HFF-Myc (cell line): ENCODE measurements at regions not wholly inside any gene's neighbourhood (a gene's known extent, or its start where the extent isn't known, plus 50 kb on each side); places are given as distances from the start of the nearest gene placed in this dataset.

Experiments
- DNase-seq: peaks from one replicate; pipeline ENCODE4 v3.0.0-alpha.2; 2011; ENCODE audit warnings: low read depth; ENCODE audit errors: extremely low read depth
- H3K4me3 ChIP-seq: replicated peaks from 2 replicates; pipeline ENCODE4 v1.5.1; 2011; ENCODE audit warnings: low read depth, mild to moderate bottlenecking, control low read depth, low read length
- TF ChIP-seq, protein P1 (sequence below): IDR thresholded peaks from 2 replicates; pipeline ENCODE4 v1.5.1; 2012; ENCODE audit warnings: mild to moderate bottlenecking, low read depth, low read length, control low read depth; ENCODE audit errors: missing control alignments

DNA sequence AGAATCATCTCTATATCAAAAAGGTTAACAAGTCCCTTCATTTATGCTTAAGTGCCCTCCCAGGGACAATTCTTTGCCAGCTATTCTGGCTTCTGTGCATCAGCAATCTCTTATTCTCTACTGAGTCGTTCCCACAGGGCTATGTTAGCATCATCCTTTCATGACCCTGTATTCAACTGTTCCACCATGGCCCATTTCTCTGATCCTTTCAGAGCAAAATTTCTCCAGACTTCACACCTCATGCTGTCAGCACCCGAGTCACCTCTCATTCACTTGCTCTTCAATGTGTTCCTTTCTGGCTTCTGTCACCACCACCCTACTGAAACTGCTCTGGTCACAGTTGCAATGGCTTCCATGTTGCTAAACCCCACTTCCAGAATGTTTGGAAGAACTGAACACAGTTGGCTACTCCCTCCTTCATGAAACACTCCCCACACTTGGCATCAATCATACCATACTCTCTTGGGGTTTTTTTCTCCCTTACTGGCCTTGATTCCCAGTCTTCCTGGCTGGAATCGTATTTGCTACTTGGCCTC lies 159.5 kb upstream of the HMGA2 start:
- H3K4me3 ChIP-seq = no peak overlapping the region
- TF ChIP-seq, protein P1, sequence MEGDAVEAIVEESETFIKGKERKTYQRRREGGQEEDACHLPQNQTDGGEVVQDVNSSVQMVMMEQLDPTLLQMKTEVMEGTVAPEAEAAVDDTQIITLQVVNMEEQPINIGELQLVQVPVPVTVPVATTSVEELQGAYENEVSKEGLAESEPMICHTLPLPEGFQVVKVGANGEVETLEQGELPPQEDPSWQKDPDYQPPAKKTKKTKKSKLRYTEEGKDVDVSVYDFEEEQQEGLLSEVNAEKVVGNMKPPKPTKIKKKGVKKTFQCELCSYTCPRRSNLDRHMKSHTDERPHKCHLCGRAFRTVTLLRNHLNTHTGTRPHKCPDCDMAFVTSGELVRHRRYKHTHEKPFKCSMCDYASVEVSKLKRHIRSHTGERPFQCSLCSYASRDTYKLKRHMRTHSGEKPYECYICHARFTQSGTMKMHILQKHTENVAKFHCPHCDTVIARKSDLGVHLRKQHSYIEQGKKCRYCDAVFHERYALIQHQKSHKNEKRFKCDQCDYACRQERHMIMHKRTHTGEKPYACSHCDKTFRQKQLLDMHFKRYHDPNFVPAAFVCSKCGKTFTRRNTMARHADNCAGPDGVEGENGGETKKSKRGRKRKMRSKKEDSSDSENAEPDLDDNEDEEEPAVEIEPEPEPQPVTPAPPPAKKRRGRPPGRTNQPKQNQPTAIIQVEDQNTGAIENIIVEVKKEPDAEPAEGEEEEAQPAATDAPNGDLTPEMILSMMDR = no peak
- DNase-seq = no peak

DNA sequence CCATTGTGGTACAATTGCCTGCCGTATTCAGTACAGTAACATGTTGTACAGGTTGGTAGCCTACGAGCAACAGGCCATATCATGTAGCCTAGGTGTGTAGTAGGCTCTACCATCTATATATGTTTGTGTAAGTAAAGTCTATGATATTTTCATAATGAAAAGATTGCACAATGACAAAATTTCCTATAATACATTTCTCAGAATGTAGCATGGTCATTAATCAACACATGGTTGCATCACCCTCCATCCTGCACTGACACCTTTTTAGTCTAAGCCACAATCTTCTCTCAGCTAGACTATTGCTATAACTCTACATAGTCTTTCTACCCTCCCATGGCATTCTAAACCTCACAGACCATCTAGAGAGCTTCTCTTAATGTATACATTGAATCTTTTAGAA lies 158.5 kb upstream of the HMGA2 start:
- H3K4me3 ChIP-seq = no peak overlapping the region
- DNase-seq = no peak
- TF ChIP-seq, protein P1 = no peak

- no peak overlapping the region for H3K4me3 ChIP-seq
- TF ChIP-seq, protein P1 = no peak
- no peak for DNase-seq
Measured at GRCh38 chr12:65666876-65667275, 157.4 kb upstream of the HMGA2 start.

DNA sequence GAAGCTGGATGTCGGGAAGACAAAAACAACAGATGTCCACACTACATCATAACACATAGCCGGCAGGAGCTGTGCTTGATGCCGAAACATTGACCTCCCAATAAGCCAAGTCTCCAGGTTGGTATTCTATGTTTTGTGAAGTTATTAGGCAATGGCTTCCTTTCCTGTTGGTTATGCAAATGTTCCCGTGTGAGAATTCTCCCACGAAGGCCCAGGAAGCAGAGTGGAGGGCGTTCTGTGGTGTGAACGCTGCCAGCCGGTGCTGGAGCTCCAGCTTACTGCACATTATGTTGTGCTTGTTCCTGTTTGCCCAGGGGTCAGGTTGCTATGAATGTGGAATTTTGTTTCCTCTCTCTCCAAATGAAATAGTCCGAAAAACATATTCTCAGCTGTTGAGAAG lies 156.4 kb upstream of the HMGA2 start:
- TF ChIP-seq, protein P1 = no peak
- DNase-seq = no peak

GRCh38 chr12:65668981-65669695 lies 155.1 kb upstream of the HMGA2 start:
- no peak for DNase-seq
- no peak overlapping the region for H3K4me3 ChIP-seq
- TF ChIP-seq, protein P1 = no peak

More for the DNA sequence above, 156.4 kb upstream of the HMGA2 start:
- no peak overlapping the region for H3K4me3 ChIP-seq

DNA sequence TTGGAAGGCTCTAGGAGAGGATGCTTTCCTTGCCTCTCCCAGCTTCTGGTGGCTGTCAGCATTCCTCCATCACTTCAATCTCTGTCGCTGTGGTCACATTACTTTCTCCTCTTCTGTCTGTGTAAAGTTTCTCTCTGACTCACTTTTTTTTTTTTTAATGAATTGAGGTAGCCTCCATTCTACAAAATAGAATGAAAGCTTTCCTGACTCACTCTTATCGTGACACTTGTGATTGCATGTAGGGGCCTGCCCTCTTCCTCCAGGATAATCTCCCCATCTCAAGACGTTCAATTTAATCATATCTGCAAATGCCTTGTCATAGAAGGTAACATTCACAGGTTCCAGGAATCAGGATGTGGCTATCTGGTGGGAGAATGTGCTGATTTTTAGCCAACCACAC lies 153.5 kb upstream of the HMGA2 start:
- no peak overlapping the region for H3K4me3 ChIP-seq
- TF ChIP-seq, protein P1 = no peak
- DNase-seq = no peak

DNA sequence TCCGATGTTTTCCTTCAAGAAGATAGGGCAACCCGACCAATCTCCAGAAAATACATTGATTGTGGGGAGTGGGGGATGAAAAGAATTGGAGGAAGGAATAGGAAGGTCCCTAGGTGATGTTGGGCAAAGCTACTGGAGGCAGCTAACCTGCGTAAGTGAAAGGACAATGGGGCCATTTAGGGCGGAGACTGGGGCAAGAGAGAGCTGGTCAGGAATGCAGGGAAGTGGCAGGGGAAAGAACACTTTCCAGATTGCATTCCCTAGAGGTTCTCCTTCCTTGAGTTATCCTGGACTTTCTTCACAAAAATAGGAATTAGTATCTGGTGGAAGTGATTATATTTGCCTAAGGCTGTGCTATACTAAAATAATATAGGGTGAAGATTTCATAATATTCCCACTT lies 151.8 kb upstream of the HMGA2 start:
- no peak for DNase-seq
- H3K4me3 ChIP-seq = no peak overlapping the region
- TF ChIP-seq, protein P1 = no peak
